B cell (primary cell): ENCODE measurements at regions not wholly inside any gene's neighbourhood (a gene's known extent, or its start where the extent isn't known, plus 50 kb on each side); places are given as distances from the start of the nearest gene placed in this dataset.
"Not testable (repeated sequence)": the region's sequence is repeated elsewhere in the genome, so short reads cannot be mapped to it uniquely, and the experiment has no call there.

Experiments
- ATAC-seq: fragments of 200-7000 bp; cut with Tn5 transposase; one replicate; pipeline ENCODE4 v1.10.0; 2021; ENCODE audit warnings: low read depth, mild to moderate bottlenecking, moderate number of reproducible peaks, moderate library complexity
- CTCF ChIA-PET: fragments of 350-600 bp; sonication (Branson Sonifier 250); formaldehyde crosslinking; loops from one replicate; lab custom pipeline; 2021; ENCODE audit warnings: antibody characterized with exemption, inconsistent platforms; lab: Charles Lee
- POLR2A ChIA-PET: fragments of 350-600 bp; sonication (Branson Sonifier 250); formaldehyde crosslinking; loops from one replicate; lab custom pipeline; 2021; ENCODE audit warnings: antibody characterized with exemption; lab: Charles Lee
- DNase-seq: peaks from one replicate; pipeline ENCODE4 v3.0.0; 2013
- H2AFZ ChIP-seq: 2 replicates; pipeline ENCODE4 v1.6.1; 2012; ENCODE audit warnings: mild to moderate bottlenecking, low read depth, low read length; ENCODE audit not compliant: insufficient read depth, poor library complexity, severe bottlenecking
- H3K27ac ChIP-seq, 2 donors: 1 replicate in 1 of 2; 2 replicates in 1 of 2; pipeline ENCODE4 v1.5.1; 2012 to 2013; ENCODE audit warnings: low read length in 2 of 2, mild to moderate bottlenecking in 2 of 2, moderate library complexity in 1 of 2
- H3K27me3 ChIP-seq, 4 experiments: fragments of 200-600 bp in 1 of 4; sonication (generic) in 1 of 4; replicated peaks in 1 of 4; 1 replicate in 2 of 4; 2 replicates in 2 of 4; pipeline versions ENCODE4 v1.6.1 to v1.7.0; 2013 to 2016; ENCODE audit warnings: low read length in 3 of 4, mild to moderate bottlenecking in 2 of 4, mixed read lengths in 1 of 4, moderate library complexity in 1 of 4; ENCODE audit not compliant: insufficient read depth in 4 of 4, control insufficient read depth in 3 of 4; ENCODE audit errors: control extremely low read depth in 1 of 4
- H3K36me3 ChIP-seq, 2 experiments: replicated peaks in 1 of 2; 1 replicate in 1 of 2; 2 replicates in 1 of 2; pipeline versions ENCODE4 v1.6.1 to v1.7.1; 2013; ENCODE audit warnings: low read length in 1 of 2; ENCODE audit not compliant: insufficient read depth in 2 of 2, control insufficient read depth in 1 of 2; ENCODE audit errors: control extremely low read depth in 1 of 2, extremely low read depth in 1 of 2
- H3K4me1 ChIP-seq, 2 donors: fragments of 200-600 bp in 1 of 2; sonication (generic) in 1 of 2; 1 replicate in 1 of 2; 2 replicates in 1 of 2; pipeline versions ENCODE4 v1.5.1 to v1.6.1; 2013 to 2017; ENCODE audit warnings: low read length in 2 of 2; ENCODE audit not compliant: control insufficient read depth in 2 of 2, insufficient read depth in 2 of 2
- H3K4me2 ChIP-seq: replicated peaks from 2 replicates; pipeline ENCODE3; 2012; ENCODE audit warnings: mild to moderate bottlenecking, low read depth, low read length; ENCODE audit not compliant: poor library complexity, severe bottlenecking
- H3K4me3 ChIP-seq, 5 experiments: fragments of 200-600 bp in 1 of 5; sonication (generic) in 1 of 5; 1 replicate in 3 of 5; 2 replicates in 2 of 5; pipeline versions ENCODE4 v1.5.1 to v1.7.0; 2011 to 2016; ENCODE audit warnings: low read length in 4 of 5, mild to moderate bottlenecking in 4 of 5, low read depth in 2 of 5, control low read depth in 1 of 5, moderate library complexity in 1 of 5; ENCODE audit not compliant: insufficient read depth in 1 of 5; ENCODE audit errors: control extremely low read depth in 1 of 5, extremely low read depth in 1 of 5
- H3K79me2 ChIP-seq: fragments of 200-600 bp; sonication (generic); one replicate; pipeline ENCODE4 v1.6.0; 2016; ENCODE audit warnings: low read length; ENCODE audit not compliant: control insufficient read depth, insufficient read depth
- H3K9ac ChIP-seq: fragments of 200-600 bp; sonication (generic); 2 replicates; pipeline ENCODE4 v1.6.1; 2017; ENCODE audit warnings: mild to moderate bottlenecking, low read length, moderate library complexity
- H3K9me3 ChIP-seq, 3 donors: one replicate each; pipeline versions ENCODE4 v1.6.1 to v1.7.1; 2013; ENCODE audit warnings: low read length in 2 of 3; ENCODE audit not compliant: control insufficient read depth in 2 of 3, insufficient read depth in 1 of 3; ENCODE audit errors: control extremely low read depth in 1 of 3
- H4K20me1 ChIP-seq: 2 replicates; pipeline ENCODE4 v1.6.0; 2012; ENCODE audit warnings: mild to moderate bottlenecking, low read length; ENCODE audit not compliant: insufficient read depth, control insufficient read depth, poor library complexity, severe bottlenecking
- H3K27ac Mint-ChIP-seq: one replicate; pipeline ENCODE4 v1.8.0; 2021; ENCODE audit warnings: mixed read lengths
- H3K27me3 Mint-ChIP-seq: one replicate; pipeline ENCODE4 v1.8.0; 2021; ENCODE audit warnings: mixed read lengths
- H3K4me1 Mint-ChIP-seq: one replicate; pipeline ENCODE4 v1.8.0; 2021; ENCODE audit warnings: mixed read lengths
- H3K4me3 Mint-ChIP-seq: one replicate; pipeline ENCODE4 v1.8.0; 2021; ENCODE audit warnings: mixed read lengths
- H3K9me3 Mint-ChIP-seq: one replicate; pipeline ENCODE4 v1.8.0; 2022; ENCODE audit warnings: mixed read lengths; ENCODE audit not compliant: insufficient read depth
- EZH2 ChIP-seq: IDR thresholded peaks from 2 replicates; pipeline ENCODE4 v1.6.1; 2012; ENCODE audit warnings: borderline replicate concordance, low read depth, mild to moderate bottlenecking, moderate library complexity, low read length; ENCODE audit not compliant: insufficient read depth, poor library complexity, severe bottlenecking
- WGBS: methylation state at CpG from one replicate; pipeline ENCODE4 v1.1.5; 2013; ENCODE audit warnings: missing lambda C conversion rate; ENCODE audit not compliant: insufficient coverage; 5-methylcytosine and 5-hydroxymethylcytosine counted together
- intact Hi-C: fragments of 100-400 bp; cut with micrococcal nuclease; formaldehyde crosslinking; loops from one replicate; pipeline ENCODE4 v1.10.0; 2022
- TF ChIP-seq, protein P1 (sequence below): fragments of 200-600 bp; IDR thresholded peaks from one replicate; pipeline ENCODE4 v1.8.0; 2022; ENCODE audit warnings: antibody characterized with exemption, mild to moderate bottlenecking

DNA sequence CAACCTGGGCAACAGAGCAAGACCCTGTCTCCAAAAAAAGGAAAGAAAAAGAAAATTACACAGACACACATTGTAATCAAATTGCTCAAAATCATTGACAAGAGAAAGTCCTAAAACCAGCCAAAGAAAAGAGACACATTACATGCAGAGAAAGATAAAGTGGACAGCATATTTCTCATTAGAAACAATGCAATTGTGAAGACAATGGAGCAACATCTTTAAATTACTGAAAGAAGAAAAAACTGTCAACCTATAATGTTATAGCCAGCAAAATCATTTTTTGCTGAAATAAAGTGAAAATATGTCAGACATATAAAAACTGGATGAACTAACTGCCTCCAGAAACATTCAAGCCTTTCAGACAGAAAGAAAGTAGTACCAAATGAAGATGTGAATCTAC, 120.6 kb downstream of the TMEM167A start:
- Histone ChIP-seq H3K27ac (no peak overlapping the region), H3K9me3 (peaks cover 0 to 8% (median 4%) of the 10 kb centered on the region in 3 donors), H3K4me3 (no peak overlapping the region), H4K20me1 (no peaks in the 10 kb centered on the region), H3K9ac (no peak overlapping the region), H3K27me3 (no peaks in the 10 kb centered on the region), H3K4me1 (no peaks in the 10 kb centered on the region), H3K4me2 (no peak overlapping the region), H2AFZ (no peak overlapping the region), H3K36me3 (no peaks in the 10 kb centered on the region), H3K79me2 (no peaks in the 10 kb centered on the region)
- intact Hi-C loops: no loop called here
- DNase-seq: no peak
- Mint-ChIP-seq H3K4me3 (no peak overlapping the region), H3K4me1 (no peaks in the 10 kb centered on the region), H3K27me3 (no peaks in the 10 kb centered on the region), H3K9me3 (peaks cover 13% of the 10 kb centered on the region), H3K27ac (no peak overlapping the region)
- POLR2A ChIA-PET: no interaction called here
- CTCF ChIA-PET: no interaction called here
- TF ChIP-seq, protein P1, sequence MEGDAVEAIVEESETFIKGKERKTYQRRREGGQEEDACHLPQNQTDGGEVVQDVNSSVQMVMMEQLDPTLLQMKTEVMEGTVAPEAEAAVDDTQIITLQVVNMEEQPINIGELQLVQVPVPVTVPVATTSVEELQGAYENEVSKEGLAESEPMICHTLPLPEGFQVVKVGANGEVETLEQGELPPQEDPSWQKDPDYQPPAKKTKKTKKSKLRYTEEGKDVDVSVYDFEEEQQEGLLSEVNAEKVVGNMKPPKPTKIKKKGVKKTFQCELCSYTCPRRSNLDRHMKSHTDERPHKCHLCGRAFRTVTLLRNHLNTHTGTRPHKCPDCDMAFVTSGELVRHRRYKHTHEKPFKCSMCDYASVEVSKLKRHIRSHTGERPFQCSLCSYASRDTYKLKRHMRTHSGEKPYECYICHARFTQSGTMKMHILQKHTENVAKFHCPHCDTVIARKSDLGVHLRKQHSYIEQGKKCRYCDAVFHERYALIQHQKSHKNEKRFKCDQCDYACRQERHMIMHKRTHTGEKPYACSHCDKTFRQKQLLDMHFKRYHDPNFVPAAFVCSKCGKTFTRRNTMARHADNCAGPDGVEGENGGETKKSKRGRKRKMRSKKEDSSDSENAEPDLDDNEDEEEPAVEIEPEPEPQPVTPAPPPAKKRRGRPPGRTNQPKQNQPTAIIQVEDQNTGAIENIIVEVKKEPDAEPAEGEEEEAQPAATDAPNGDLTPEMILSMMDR: no peak
- no peak for TF ChIP-seq EZH2
- ATAC-seq: no peak

DNA sequence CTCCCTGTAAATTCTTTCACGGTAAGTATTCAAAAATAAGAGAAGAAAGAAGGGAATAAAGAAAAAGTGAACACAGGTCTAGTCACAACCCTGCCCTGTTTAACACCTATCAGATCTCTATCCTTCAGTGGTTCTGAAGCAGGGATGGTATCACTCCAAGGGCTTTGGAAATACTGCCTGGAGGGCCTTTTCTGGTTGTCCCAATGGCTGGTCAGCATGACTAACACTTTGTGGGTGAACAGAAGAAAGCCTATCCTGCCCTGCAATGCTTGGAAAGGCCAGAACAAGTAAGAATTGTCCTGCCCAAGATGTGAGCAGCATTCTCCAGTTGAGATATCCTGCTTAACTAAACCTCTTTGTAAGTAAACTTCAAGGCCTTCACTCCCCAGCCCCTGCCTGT, 124.9 kb downstream of the TMEM167A start:
- no peak overlapping the region for H3K9ac ChIP-seq
- CTCF ChIA-PET: no interaction called here
- intact Hi-C loops: no loop called here
- H3K4me1 ChIP-seq: no peaks in the 10 kb centered on the region
- no peak overlapping the region for H3K27ac ChIP-seq
- H2AFZ ChIP-seq: no peak overlapping the region
- no peaks in the 10 kb centered on the region for H3K27me3 ChIP-seq
- WGBS: no CpG with 5 or more reads among the region's 1 CpG
- H3K4me2 ChIP-seq: no peak overlapping the region
- no peak for ATAC-seq
- TF ChIP-seq EZH2: no peak
- TF ChIP-seq, protein P1: no peak
- no peaks in the 10 kb centered on the region for H3K4me1 Mint-ChIP-seq
- H3K36me3 ChIP-seq: no peaks in the 10 kb centered on the region
- H3K27me3 Mint-ChIP-seq: no peaks in the 10 kb centered on the region
- H3K79me2 ChIP-seq: no peaks in the 10 kb centered on the region
- no peak overlapping the region for H3K27ac Mint-ChIP-seq
- H3K9me3 ChIP-seq: peaks cover 0 to 7% (median 4%) of the 10 kb centered on the region in 3 donors
- no peak overlapping the region for H3K4me3 ChIP-seq
- DNase-seq: no peak
- no peak overlapping the region for H3K4me3 Mint-ChIP-seq
- H3K9me3 Mint-ChIP-seq: peaks cover 15% of the 10 kb centered on the region
- POLR2A ChIA-PET: no interaction called here
- H4K20me1 ChIP-seq: no peaks in the 10 kb centered on the region

DNA sequence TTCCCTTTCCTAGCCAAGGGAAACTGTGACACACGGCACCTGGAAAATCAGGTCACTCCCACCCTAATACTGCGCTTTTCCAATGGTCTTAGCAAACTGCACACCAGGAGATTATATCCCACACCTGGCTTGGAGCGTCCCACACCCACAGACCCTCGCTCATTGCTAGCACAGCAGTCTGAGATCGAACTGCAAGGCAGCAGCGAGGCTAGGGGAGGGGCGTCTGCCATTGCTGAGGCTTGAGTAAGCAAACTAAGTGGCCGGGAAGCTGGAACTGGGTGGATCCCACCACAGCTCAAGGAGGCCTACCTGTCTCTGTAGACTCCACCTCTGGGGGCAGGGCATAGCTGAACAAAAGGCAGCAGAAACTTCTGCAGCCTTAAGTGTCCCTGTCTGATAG, 132.9 kb downstream of the TMEM167A start:
- DNase-seq, H3K4me3 ChIP-seq, H3K9ac ChIP-seq, H3K4me2 ChIP-seq, intact Hi-C loops, H3K4me1 Mint-ChIP-seq, H3K79me2 ChIP-seq, H3K27ac Mint-ChIP-seq, H3K27me3 ChIP-seq, H3K27ac ChIP-seq, H3K4me1 ChIP-seq, CTCF ChIA-PET, H3K9me3 ChIP-seq, H3K36me3 ChIP-seq, ATAC-seq, H3K9me3 Mint-ChIP-seq, H3K4me3 Mint-ChIP-seq, H4K20me1 ChIP-seq, H2AFZ ChIP-seq, H3K27me3 Mint-ChIP-seq, POLR2A ChIA-PET: not testable (repeated sequence)
- WGBS: 91% methylated on average over 7 of the region's 8 CpGs
